Right forelimb (tissue), 1 donor: ENCODE measurements at regions not wholly inside any gene's neighbourhood (a gene's known extent, or its start where the extent isn't known, plus 50 kb on each side); places are given as distances from the start of the nearest gene placed in this dataset.

Source experiments
- DNase-seq: peaks from one replicate; pipeline ENCODE4 v3.0.0-alpha.2; 2018

GRCh38 chr18:44089732-44090131, 591.0 kb upstream of the SETBP1 start:
- DNase-seq = no peak

GRCh38 chr18:44090453-44090852, 590.2 kb upstream of the SETBP1 start:
- DNase-seq = no peak

- no peak for DNase-seq
These were observed 587.4 kb upstream of the SETBP1 start for GRCh38 chr18:44093253-44093652.

- no peak for DNase-seq
These were observed 584.7 kb upstream of the SETBP1 start for GRCh38 chr18:44096016-44096415.

- DNase-seq = no peak
These were observed 582.1 kb upstream of the SETBP1 start for GRCh38 chr18:44098551-44099098.

- DNase-seq = no peak
These were observed 573.5 kb upstream of the SETBP1 start for GRCh38 chr18:44107187-44107586.

GRCh38 chr18:44111337-44111736, 569.4 kb upstream of the SETBP1 start:
- no peak for DNase-seq

- no peak for DNase-seq
These were observed 562.9 kb upstream of the SETBP1 start for GRCh38 chr18:44117821-44118220.

- no peak for DNase-seq
These were observed 561.1 kb upstream of the SETBP1 start for GRCh38 chr18:44119607-44120006.

GRCh38 chr18:44123743-44124142, 556.9 kb upstream of the SETBP1 start:
- no peak for DNase-seq

GRCh38 chr18:44125446-44125845, 555.2 kb upstream of the SETBP1 start:
- no peak for DNase-seq

- DNase-seq = no peak
These were observed 554.1 kb upstream of the SETBP1 start for GRCh38 chr18:44126598-44126997.

- no peak for DNase-seq
These were observed 552.3 kb upstream of the SETBP1 start for GRCh38 chr18:44128365-44128764.

- no peak for DNase-seq
These were observed 550.2 kb upstream of the SETBP1 start for GRCh38 chr18:44130376-44130942.

- no peak for DNase-seq
These were observed 547.2 kb upstream of the SETBP1 start for GRCh38 chr18:44133483-44133882.

GRCh38 chr18:44134447-44134846, 546.2 kb upstream of the SETBP1 start:
- no peak for DNase-seq

- no peak for DNase-seq
These were observed 544.9 kb upstream of the SETBP1 start for GRCh38 chr18:44135741-44136140.

- DNase-seq = no peak
These were observed 544.4 kb upstream of the SETBP1 start for GRCh38 chr18:44136326-44136725.

GRCh38 chr18:44143072-44143471, 537.6 kb upstream of the SETBP1 start:
- DNase-seq = no peak

GRCh38 chr18:44149706-44150105, 531.0 kb upstream of the SETBP1 start:
- DNase-seq = no peak

GRCh38 chr18:44153981-44154380, 526.7 kb upstream of the SETBP1 start:
- no peak for DNase-seq

- DNase-seq = no peak
These were observed 524.6 kb upstream of the SETBP1 start for GRCh38 chr18:44156126-44156525.

- no peak for DNase-seq
These were observed 523.8 kb upstream of the SETBP1 start for GRCh38 chr18:44156776-44157335.

- DNase-seq = no peak
These were observed 510.3 kb upstream of the SETBP1 start for GRCh38 chr18:44170208-44170880.
